ENCODE measurements at regions not wholly inside any gene's neighbourhood (a gene's known extent, or its start where the extent isn't known, plus 50 kb on each side); places are given as distances from the start of the nearest gene placed in this dataset.

DNA sequence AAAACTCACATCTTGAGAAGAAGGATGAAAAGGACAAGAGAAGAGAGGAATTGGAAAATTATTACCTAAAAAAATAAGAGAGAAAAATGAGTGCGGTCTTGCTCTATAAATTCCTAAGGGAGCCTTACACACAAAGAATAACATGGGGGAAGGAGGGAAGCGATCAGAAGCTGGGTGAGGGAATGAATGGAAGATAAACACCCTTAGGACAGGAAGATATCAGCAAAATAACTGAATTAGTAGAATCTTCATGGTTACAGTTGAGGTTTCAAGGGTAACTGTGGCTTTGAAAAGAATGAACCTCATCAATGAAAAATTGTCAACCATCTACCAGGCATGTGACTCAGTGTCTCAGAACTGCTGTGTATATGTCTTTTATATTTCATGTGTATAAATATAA, 192.5 kb upstream of the FOXD3 start:
- 75% methylated on average over 2 of the region's 2 CpGs for WGBS
- TF ChIP-seq EP300 (IDR thresholded peaks at IDR 0.05) (no peak), POLR2AphosphoS5 (IDR thresholded peaks at IDR 0.05) (no peak), POLR2A (IDR thresholded peaks at IDR 0.05; ENCODE audit: low read depth) (no peak)
- TF ChIP-seq, protein P1, sequence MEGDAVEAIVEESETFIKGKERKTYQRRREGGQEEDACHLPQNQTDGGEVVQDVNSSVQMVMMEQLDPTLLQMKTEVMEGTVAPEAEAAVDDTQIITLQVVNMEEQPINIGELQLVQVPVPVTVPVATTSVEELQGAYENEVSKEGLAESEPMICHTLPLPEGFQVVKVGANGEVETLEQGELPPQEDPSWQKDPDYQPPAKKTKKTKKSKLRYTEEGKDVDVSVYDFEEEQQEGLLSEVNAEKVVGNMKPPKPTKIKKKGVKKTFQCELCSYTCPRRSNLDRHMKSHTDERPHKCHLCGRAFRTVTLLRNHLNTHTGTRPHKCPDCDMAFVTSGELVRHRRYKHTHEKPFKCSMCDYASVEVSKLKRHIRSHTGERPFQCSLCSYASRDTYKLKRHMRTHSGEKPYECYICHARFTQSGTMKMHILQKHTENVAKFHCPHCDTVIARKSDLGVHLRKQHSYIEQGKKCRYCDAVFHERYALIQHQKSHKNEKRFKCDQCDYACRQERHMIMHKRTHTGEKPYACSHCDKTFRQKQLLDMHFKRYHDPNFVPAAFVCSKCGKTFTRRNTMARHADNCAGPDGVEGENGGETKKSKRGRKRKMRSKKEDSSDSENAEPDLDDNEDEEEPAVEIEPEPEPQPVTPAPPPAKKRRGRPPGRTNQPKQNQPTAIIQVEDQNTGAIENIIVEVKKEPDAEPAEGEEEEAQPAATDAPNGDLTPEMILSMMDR (IDR thresholded peaks at IDR 0.05) = no peak
- intact Hi-C loops (cut with DNase I) = no loop called here
- Histone ChIP-seq H3K4me3 (no peak overlapping the region), H3K4me1 (peaks cover 0 to 4% (median 0%) of the 10 kb centered on the region in 4 donors), H3K27me3 (no peaks in the 10 kb centered on the region), H3K36me3 (no peaks in the 10 kb centered on the region), H3K9me3 (no peaks in the 10 kb centered on the region), H3K27ac (replicated peaks in 1 of 4) (no peak overlapping the region)
- no peak for DNase-seq (ENCODE audit: extremely low spot score)

DNA sequence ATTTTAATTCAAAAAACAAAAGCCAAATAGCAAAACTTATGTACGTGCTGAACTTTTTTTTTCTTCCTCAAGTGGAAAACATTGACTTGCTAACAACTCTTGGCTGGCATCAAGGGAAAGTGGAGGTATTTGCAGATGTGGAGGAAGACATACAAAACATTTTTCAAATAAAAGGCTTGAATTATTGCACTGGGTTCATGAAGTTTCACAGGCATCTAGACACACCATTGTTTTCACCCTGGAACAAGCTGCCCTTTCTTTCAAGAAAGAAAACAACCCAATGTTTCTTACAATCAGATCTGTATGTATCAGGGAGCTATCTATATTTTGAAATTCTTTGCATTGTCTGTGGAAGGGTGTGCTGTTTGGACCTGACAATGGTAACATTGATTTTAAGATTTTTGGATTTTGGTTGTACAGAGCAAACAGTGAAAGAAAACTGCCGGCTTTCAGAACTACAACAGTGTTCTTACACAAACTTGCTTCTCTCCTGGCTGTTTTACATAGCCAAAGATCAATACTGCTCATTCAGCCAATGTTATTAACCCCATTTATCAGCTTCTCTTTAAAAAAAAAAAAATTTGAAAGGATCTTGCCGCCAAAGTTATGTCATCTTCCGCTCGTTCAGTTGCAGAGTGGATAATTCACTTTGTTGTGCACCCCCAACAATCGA, 187.7 kb upstream of the FOXD3 start:
- 76% methylated on average over 6 of the region's 6 CpGs for WGBS
- Histone ChIP-seq H3K27me3 (no peaks in the 10 kb centered on the region), H3K9me3 (no peaks in the 10 kb centered on the region), H3K27ac (replicated peaks in 1 of 4) (no peak overlapping the region), H3K4me1 (no peaks in the 10 kb centered on the region), H3K4me3 (no peak overlapping the region), H3K36me3 (no peaks in the 10 kb centered on the region)
- intact Hi-C loops (cut with DNase I) = no loop called here
- no peak for DNase-seq (ENCODE audit: extremely low spot score)
- no peak for TF ChIP-seq EP300 (IDR thresholded peaks at IDR 0.05)
- TF ChIP-seq, protein P1 (IDR thresholded peaks at IDR 0.05) = no peak
- TF ChIP-seq POLR2A (IDR thresholded peaks at IDR 0.05; ENCODE audit: low read depth) = no peak
- TF ChIP-seq POLR2AphosphoS5 (IDR thresholded peaks at IDR 0.05) = no peak

GRCh38 chr1:63135174-63135512, 187.2 kb upstream of the FOXD3 start:
- H3K27ac ChIP-seq (replicated peaks in 1 of 4) = no peak overlapping the region
- WGBS = 85% methylated on average over 2 of the region's 2 CpGs

DNA sequence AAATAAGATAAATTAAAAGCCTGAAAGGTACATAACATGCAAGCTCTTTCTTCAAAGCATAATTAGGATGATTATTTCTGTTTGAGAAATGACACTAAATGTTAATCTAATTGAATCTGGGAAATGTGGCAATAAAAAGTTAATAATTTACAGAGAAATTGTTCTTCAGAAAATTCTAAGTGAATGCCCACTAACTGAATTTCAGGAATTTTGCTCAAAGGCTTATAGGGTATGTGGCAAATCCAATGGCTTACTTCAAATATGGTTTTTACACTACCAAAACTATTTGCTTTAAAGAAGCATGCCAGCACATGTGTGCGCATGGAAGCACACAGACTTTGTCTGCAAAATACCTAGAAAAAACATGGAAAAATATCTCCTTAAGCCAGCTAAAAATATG, 186.6 kb upstream of the FOXD3 start:
- 100% methylated on average over 1 of the region's 1 CpG for WGBS
- Histone ChIP-seq H3K36me3 (no peaks in the 10 kb centered on the region), H3K4me3 (no peak overlapping the region), H3K27me3 (no peaks in the 10 kb centered on the region), H3K9me3 (no peaks in the 10 kb centered on the region), H3K4me1 (no peaks in the 10 kb centered on the region), H3K27ac (replicated peaks in 1 of 4) (no peak overlapping the region)
- intact Hi-C loops (cut with DNase I) = no loop called here
- DNase-seq (ENCODE audit: extremely low spot score) = no peak
- TF ChIP-seq POLR2AphosphoS5 (IDR thresholded peaks at IDR 0.05) = no peak
- TF ChIP-seq, protein P1 (IDR thresholded peaks at IDR 0.05) = no peak
- TF ChIP-seq EP300 (IDR thresholded peaks at IDR 0.05) = no peak
- TF ChIP-seq POLR2A (IDR thresholded peaks at IDR 0.05; ENCODE audit: low read depth) = no peak

More at GRCh38 chr1:63135174-63135512, 187.2 kb upstream of the FOXD3 start:
- no peaks in the 10 kb centered on the region for H3K27me3 ChIP-seq
- no peak for DNase-seq (ENCODE audit: extremely low spot score)
- no peaks in the 10 kb centered on the region for H3K36me3 ChIP-seq
- TF ChIP-seq, protein P1 (IDR thresholded peaks at IDR 0.05) = no peak
- TF ChIP-seq POLR2A (IDR thresholded peaks at IDR 0.05; ENCODE audit: low read depth) = no peak
- no peak for TF ChIP-seq EP300 (IDR thresholded peaks at IDR 0.05)
- no peak for TF ChIP-seq POLR2AphosphoS5 (IDR thresholded peaks at IDR 0.05)
- no peaks in the 10 kb centered on the region for H3K9me3 ChIP-seq
- intact Hi-C loops (cut with DNase I) = no loop called here
- no peak overlapping the region for H3K4me3 ChIP-seq
- no peaks in the 10 kb centered on the region for H3K4me1 ChIP-seq

DNA sequence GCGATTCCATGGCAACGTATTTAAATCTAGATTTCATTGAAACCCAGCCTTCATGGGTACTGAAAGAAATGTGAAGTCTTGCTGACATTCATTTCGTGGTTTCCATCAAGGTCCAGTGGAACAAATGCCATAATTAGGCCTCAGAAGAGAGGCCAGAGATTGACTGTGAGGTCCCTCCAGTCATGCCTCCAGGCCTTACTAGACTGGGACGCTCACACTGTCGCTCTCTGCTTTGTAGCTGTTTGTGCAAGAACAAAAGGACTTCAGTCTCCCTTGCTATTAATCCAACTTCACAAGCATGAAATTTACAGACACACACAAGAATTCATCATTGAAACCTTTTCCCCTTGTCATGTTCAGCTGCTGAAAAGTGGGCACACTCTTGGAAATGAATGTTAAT, 180.4 kb upstream of the FOXD3 start:
- Histone ChIP-seq H3K36me3 (no peaks in the 10 kb centered on the region), H3K4me1 (no peaks in the 10 kb centered on the region), H3K9me3 (no peaks in the 10 kb centered on the region), H3K27ac (replicated peaks in 1 of 4) (no peak overlapping the region), H3K4me3 (no peak overlapping the region), H3K27me3 (no peaks in the 10 kb centered on the region)
- TF ChIP-seq POLR2AphosphoS5 (IDR thresholded peaks at IDR 0.05) = no peak
- no peak for TF ChIP-seq POLR2A (IDR thresholded peaks at IDR 0.05; ENCODE audit: low read depth)
- TF ChIP-seq, protein P1 (IDR thresholded peaks at IDR 0.05) = no peak
- TF ChIP-seq EP300 (IDR thresholded peaks at IDR 0.05) = no peak
- DNase-seq (ENCODE audit: extremely low spot score) = no peak
- 85% methylated on average over 5 of the region's 5 CpGs for WGBS
- intact Hi-C loops (cut with DNase I) = no loop called here
